Kidney capillary endothelial cell (primary cell): ENCODE measurements at regions not wholly inside any gene's neighbourhood (a gene's known extent, or its start where the extent isn't known, plus 50 kb on each side); places are given as distances from the start of the nearest gene placed in this dataset.
A peak's percentile ranks its signal among the peaks of the same experiment; 100 is the strongest.

Experiments used
- DNase-seq: peaks from one replicate; pipeline ENCODE4 v3.0.0-alpha.2; 2018; ENCODE audit warnings: low spot score

- no peak for DNase-seq
Measured at GRCh38 chr9:105146677-105147076, 97.8 kb upstream of the SLC44A1 start.

DNA sequence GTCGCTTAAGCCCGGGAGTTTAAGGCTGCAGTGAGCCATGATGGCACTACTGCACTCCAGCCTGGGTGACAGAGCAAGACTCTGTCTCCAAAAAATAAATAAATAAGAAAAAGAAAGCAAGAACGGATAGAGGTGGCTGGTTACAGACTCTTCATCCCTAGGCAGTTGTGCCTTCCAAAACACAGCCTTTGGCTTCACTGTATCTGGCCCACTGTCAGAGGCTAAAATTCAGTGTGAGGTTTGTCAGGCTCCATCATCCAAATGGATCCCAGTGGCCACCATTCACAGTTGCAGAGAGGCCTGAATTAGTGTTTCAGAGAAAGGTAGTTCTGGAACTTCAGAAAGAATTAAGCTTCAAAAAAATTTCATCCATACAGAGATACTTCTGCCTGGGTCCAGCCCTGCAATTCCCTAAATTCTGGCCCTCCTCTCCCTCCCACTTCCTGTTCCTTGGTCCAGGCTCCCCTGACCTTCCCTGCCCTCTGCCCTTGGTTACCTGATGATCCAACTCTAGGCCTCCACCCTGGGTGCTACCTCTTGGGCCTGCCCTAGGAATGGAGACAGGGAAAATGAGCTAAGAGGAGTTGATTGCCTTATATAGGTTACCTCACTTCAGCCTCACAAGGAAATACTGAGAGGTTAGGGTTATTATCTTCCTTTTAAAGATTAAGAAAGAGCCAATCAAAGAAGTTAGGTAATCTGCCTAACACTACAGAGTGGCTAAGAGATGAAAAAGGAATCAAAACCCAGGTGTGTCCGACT, 97.2 kb upstream of the SLC44A1 start:
- no peak for DNase-seq

DNA sequence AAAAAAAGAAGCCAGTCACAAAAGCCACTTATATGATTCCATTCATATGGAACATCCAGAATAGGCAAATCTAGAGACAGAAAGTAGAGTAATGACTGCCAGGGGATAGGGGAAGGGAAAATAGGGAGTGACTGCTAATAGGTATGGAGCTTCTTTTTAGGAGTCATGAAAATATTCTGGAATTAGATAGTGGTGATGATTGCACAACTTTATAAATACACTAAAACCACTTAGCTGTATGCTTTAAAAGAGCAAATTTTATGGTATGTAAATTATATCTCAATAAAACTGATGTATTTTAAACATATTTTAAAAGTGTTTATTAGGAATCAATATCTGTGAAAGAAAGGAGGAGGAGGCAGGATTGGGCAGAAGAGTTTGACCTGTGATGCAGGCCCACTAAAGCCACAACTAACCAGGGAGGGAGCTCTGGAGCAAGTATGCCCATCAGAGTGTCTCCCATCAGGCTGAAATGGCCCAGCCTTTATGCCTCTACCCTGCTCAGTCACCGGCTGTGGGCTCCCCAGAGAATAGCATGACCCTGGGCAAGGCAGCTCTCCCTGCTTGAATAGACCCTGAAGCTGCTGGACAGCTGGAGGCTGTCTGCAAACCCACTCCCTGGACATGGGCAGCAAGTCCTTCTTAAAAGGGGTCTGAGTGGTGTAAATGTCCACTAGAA, 96.0 kb upstream of the SLC44A1 start:
- no peak for DNase-seq

GRCh38 chr9:105150991-105151685, 93.3 kb upstream of the SLC44A1 start:
- DNase-seq = no peak

GRCh38 chr9:105151686-105151995, 92.8 kb upstream of the SLC44A1 start:
- no peak for DNase-seq

DNA sequence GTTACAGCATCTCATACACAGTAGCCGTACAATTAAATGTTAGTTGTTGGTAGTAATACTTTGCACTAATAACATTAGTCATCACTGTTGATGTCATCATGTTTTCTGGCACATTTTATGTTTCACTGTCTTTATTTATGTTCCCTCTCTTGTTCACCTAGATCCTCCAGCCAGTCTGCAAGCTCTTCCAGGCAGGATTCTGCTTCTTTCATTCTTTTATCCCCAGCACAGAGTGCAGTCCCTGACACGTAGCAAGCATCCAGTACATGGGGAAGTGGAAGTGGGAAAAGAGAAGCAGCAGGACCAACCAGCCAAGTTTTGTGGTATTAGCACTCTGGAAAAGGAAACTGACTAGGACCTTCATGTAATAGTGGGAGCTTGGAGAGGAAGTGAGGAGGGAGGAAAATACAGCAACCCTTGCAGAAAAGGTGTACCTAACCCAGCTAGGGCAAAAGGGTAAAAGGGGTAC, 89.7 kb upstream of the SLC44A1 start:
- no peak for DNase-seq

- DNase-seq = peak; percentile 61
Measured at GRCh38 chr9:105157171-105157583, 87.3 kb upstream of the SLC44A1 start.

DNA sequence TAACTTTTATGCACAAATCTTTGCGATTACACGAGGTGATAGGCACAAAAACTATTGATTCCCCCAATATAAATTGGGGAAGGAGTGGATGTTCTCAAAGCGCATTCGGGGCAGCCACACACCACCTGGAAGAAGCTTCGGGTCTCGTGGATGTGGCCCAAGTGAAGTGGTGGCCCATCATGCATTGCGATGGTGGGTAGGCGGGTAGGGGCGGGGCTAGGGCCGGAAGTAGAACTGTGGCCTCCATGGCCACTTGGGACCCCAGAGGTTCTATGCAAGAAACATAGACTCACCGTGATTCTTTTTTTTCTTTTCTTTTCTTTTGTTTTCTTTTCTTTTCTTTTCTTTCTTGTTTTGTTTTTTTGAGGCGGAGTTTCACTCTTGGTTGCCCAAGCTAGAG, 86.4 kb upstream of the SLC44A1 start:
- no peak for DNase-seq

- DNase-seq = no peak
Measured at GRCh38 chr9:105158898-105159297, 85.6 kb upstream of the SLC44A1 start.

DNA sequence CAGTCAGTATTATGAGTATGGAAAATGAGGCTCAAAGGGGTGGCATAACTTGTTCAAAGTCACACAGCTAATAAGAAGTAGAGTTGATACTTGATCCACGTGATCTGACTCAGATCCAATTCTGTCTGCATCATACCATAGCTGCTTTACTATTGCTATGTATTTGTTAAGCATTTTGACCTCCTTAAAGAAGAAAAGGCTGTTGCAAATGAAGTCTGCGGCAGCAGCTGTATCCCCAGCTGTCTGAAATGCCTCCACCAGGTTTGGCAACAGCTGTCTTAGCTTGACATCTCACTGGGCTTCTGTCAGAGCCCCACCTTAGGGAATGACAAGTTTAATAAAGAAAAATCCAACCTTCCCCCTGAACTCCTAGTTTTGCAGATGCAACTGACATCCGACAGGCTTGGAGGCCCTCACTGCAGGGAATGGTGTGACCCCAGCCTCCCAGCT, 75.6 kb upstream of the SLC44A1 start:
- no peak for DNase-seq

GRCh38 chr9:105171076-105171475, 73.4 kb upstream of the SLC44A1 start:
- DNase-seq = no peak

DNA sequence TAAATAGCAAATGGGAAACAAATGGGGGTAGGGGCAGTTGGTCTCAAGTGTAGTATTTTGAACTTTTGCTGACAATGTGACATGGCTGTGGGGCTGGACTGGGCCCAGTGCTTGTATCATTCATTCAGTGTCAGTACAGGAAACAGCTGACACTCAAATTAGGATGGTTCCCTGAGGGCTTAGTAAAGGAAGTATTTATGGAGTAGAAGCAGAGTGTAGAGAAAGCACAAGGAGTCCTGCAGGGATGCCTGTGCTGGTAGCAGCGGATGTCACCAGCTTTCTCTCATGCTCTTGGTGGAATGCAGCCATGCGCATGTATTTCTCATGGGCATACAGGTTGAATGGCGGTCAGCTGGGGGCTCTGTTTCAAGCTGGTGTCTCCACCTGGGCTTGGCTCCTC, 72.9 kb upstream of the SLC44A1 start:
- no peak for DNase-seq

DNA sequence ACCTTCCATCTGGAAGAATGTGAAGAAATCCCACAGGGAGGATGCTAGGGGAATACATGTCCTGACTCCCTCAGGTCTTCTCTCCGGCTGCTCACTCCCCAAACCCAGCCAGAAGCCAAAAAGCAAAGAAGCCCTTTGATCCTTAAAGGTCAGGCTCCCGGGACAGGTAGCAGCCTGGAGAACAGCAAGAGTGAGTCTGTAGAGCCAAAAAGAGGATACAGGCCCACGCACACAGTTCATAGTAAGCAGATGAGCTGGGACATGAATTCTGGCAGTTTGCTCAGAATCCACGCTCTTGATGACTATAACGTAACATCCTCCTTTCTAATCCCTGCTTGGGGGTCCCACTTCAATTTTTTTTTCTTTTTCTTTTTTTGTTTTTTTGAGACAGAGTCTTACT, 72.0 kb upstream of the SLC44A1 start:
- no peak for DNase-seq

DNA sequence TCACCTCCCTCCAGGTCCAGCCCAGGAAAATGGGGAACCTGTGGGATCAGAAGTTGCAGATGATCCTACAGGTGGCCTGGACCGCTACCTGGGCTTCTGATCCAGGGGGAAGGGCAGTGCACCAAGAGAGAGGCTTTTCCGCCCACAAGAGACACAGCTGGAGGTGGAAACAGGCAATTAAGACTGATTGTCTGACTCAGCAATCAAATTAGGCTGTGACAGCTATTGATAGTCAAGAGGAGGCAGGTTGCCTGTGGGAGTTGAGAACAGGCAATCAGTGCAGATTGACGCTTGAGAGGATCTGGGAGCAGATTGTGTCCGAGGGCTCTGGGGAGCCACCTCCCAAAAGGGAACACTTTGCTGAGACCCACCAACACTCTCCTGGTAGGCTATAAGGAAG, 71.1 kb upstream of the SLC44A1 start:
- DNase-seq = no peak

DNA sequence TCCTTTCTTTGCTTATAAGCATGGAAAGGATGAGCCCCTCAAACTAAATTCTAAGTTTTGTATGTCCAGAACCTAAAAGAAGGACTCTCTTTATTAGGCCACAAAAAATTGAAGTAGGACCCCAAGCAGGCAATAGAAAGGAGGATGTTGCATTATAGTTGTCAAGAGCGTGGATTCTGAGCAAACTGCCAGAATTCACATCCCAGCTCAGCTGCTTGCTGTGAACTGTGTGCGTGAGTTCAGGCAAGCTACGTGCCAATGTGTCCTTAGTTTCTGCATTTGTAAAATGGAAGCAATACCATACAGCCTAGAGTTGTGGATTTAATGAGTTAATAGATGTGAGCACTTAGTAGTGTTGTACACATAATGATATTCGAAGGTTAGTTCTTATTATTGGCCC, 70.6 kb upstream of the SLC44A1 start:
- DNase-seq = no peak

GRCh38 chr9:105176194-105176593, 68.3 kb upstream of the SLC44A1 start:
- no peak for DNase-seq

DNA sequence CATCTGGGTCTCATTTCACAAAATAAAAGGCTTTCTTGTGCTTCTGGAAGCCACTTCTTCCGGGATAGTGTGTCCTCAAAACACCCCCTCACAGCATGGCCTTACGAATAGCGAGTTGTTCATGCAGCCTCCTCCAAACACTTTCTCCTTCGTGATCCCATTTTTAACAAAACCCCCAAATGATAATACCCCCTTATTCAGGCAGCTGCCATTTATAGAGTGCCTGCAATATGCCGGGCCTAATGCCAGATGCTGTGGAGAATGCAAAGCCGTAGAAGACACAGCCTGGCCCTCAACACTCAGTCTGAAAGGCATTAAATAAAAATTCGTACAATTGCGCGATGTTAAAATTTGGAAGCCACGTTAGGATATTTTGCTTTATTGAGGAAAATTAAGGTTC, 66.4 kb upstream of the SLC44A1 start:
- no peak for DNase-seq

DNA sequence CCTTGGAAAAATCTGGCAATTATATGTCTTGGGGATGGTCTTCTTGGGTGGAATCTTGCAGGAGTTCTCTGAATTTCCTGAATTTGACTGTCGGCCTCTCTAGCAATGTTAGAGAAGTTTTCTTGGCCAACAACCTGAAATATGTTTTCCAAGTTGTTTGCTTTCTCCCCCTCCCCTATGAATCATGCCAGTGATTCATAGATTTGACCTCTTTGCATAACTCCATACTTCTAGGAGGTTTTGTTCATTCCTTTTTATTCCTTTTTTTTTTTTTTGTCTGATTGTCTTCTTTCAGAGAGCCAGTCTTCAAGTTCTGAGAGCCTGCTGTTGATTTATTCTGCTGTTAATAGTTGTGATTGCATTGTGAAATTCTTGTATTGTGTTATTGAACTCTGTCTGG, 56.7 kb upstream of the SLC44A1 start:
- DNase-seq = no peak

DNA sequence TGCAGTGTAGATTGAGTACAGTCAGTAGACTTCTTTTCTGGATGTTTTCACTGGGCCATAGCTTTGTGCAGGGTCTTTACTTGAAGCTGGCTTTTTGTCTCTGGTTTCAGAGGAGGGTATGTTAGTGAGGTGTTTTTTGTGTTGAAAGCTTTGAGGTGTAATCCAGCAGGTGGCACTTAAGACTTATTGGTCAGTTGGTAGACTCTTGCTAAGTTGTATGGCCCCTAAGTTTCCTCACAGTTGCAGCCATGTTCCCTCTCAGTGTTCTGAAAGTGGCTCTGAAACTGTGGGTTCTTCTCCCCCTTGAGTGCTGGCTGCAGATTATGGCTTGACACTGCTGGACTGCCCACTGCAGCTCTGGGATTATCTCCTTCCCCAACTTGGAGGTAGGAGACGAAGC, 55.7 kb upstream of the SLC44A1 start:
- DNase-seq = no peak

- no peak for DNase-seq
Measured at GRCh38 chr9:105191508-105192121, 52.8 kb upstream of the SLC44A1 start.

DNA sequence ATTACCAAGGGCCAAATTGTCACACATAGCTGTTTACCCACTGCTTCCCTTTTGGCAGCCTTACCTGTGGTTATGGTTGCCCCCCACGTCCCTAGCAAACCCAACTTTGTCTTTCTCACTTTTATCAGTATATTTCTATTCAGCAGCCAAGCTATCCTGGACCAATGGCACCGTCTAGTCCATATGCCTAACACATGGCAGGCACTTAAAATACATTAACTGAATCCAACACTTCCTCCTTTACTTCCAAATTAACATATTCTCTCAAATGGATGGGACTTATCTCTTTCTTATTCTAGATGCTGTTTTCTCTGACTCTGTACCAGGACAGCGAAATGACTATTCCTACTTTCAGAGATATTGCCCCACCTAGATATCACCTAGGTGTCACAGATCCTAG, 50.9 kb upstream of the SLC44A1 start:
- no peak for DNase-seq

GRCh38 chr9:105194234-105194633, 50.2 kb upstream of the SLC44A1 start:
- DNase-seq = no peak
